HFFc6 (cell line): ENCODE measurements at regions not wholly inside any gene's neighbourhood (a gene's known extent, or its start where the extent isn't known, plus 50 kb on each side); places are given as distances from the start of the nearest gene placed in this dataset.

ENCODE experiments used
- DNase-seq: peaks from one replicate; pipeline ENCODE4 v3.0.0-alpha.2; 2018
- H3K27ac Mint-ChIP-seq: 2 replicates; pipeline ENCODE4 v1.8.0; 2020; ENCODE audit warnings: mild to moderate bottlenecking, mixed read lengths
- H3K27me3 Mint-ChIP-seq: 2 replicates; pipeline ENCODE4 v1.8.0; 2021; ENCODE audit warnings: mild to moderate bottlenecking, moderate library complexity, mixed read lengths; ENCODE audit not compliant: insufficient read depth
- H3K36me3 Mint-ChIP-seq: 2 replicates; pipeline ENCODE4 v1.8.0; 2021; ENCODE audit warnings: low read depth, mixed read lengths
- H3K4me1 Mint-ChIP-seq: 2 replicates; pipeline ENCODE4 v1.8.0; 2020; ENCODE audit warnings: low read depth, mixed read lengths
- H3K4me3 Mint-ChIP-seq: 2 replicates; pipeline ENCODE4 v1.8.0; 2020; ENCODE audit warnings: mild to moderate bottlenecking, moderate library complexity, mixed read lengths
- H3K9me3 Mint-ChIP-seq: 2 replicates; pipeline ENCODE4 v1.8.0; 2020; ENCODE audit warnings: mild to moderate bottlenecking, mixed read lengths
- CTCF ChIP-seq: fragments of 200-600 bp; sonication (generic); IDR thresholded peaks from 2 replicates; pipeline ENCODE4 v1.5.0; 2021; ENCODE audit warnings: antibody characterized with exemption, mild to moderate bottlenecking

- no peaks in the 10 kb centered on the region for H3K36me3 Mint-ChIP-seq
- H3K4me3 Mint-ChIP-seq, result no peak overlapping the region
- H3K27me3 Mint-ChIP-seq, result peaks cover 2% of the 10 kb centered on the region
- H3K27ac Mint-ChIP-seq, result no peak overlapping the region
- H3K4me1 Mint-ChIP-seq, result peaks cover 6% of the 10 kb centered on the region
- no peaks in the 10 kb centered on the region for H3K9me3 Mint-ChIP-seq
- TF ChIP-seq CTCF, result no peak
- DNase-seq, result no peak
These were observed 68.7 kb upstream of the TCF21 start for GRCh38 chr6:133820208-133820607.

GRCh38 chr6:133827766-133828165, 61.1 kb upstream of the TCF21 start:
- Mint-ChIP-seq H3K27me3 (no peaks in the 10 kb centered on the region; the same call in 1 of the 2 replicates), H3K27ac (no peak overlapping the region), H3K4me1 (no peaks in the 10 kb centered on the region; the same call in 1 of the 2 replicates), H3K36me3 (no peaks in the 10 kb centered on the region), H3K9me3 (no peaks in the 10 kb centered on the region), H3K4me3 (no peak overlapping the region)
- TF ChIP-seq CTCF, result no peak
- DNase-seq, result no peak

- Mint-ChIP-seq H3K4me1 (peaks cover 14% of the 10 kb centered on the region), H3K9me3 (no peaks in the 10 kb centered on the region), H3K4me3 (no peak overlapping the region), H3K27me3 (no peaks in the 10 kb centered on the region; the same call in none of the 2 replicates), H3K36me3 (no peaks in the 10 kb centered on the region), H3K27ac (no peak overlapping the region)
- TF ChIP-seq CTCF, result no peak
- DNase-seq, result no peak
These were observed 55.0 kb upstream of the TCF21 start for GRCh38 chr6:133833949-133834359.

GRCh38 chr6:133834472-133835170, 54.3 kb upstream of the TCF21 start:
- H3K4me3 Mint-ChIP-seq, result no peak overlapping the region
- no peaks in the 10 kb centered on the region; the same call in none of the 2 replicates for H3K27me3 Mint-ChIP-seq
- peaks cover 14% of the 10 kb centered on the region for H3K4me1 Mint-ChIP-seq
- H3K27ac Mint-ChIP-seq, result no peak overlapping the region; the same call in 1 of the 2 replicates
- TF ChIP-seq CTCF, result no peak
- DNase-seq, result no peak
- 0 out of 2 replicates have a peak, but pooled peaks cover 3% of the 10 kb centered on the region for H3K36me3 Mint-ChIP-seq
- H3K9me3 Mint-ChIP-seq, result no peaks in the 10 kb centered on the region

- Mint-ChIP-seq H3K27me3 (no peaks in the 10 kb centered on the region; the same call in 1 of the 2 replicates), H3K27ac (no peak overlapping the region), H3K36me3 (0 out of 2 replicates have a peak, but pooled peaks cover 3% of the 10 kb centered on the region), H3K4me3 (no peak overlapping the region), H3K4me1 (peaks cover 14% of the 10 kb centered on the region), H3K9me3 (no peaks in the 10 kb centered on the region)
- DNase-seq, result no peak
- TF ChIP-seq CTCF, result peak; percentile 63
These were observed 53.0 kb upstream of the TCF21 start for GRCh38 chr6:133835901-133836300.
